Upper lobe of left lung (tissue), 4 donors: ENCODE measurements at regions not wholly inside any gene's neighbourhood (a gene's known extent, or its start where the extent isn't known, plus 50 kb on each side); places are given as distances from the start of the nearest gene placed in this dataset.

Source experiments
- CTCF ChIP-seq, 6 experiments: fragments of 450-650 bp in 4 of 6; fragments of 200-600 bp in 2 of 6; sonication (generic) in 2 of 6; IDR thresholded peaks; one replicate each; pipeline ENCODE4 v1.5.1; 2016 to 2019; ENCODE audit warnings: antibody characterized with exemption in 6 of 6
- EP300 ChIP-seq, 4 donors: sonication (generic); formaldehyde crosslinking; IDR thresholded peaks; one replicate each; pipeline ENCODE4 v1.5.1; 2017; ENCODE audit warnings: antibody characterized with exemption in 4 of 4, control low read depth in 2 of 4
- POLR2A ChIP-seq, 4 donors: fragments of 450-650 bp; IDR thresholded peaks; one replicate each; pipeline ENCODE4 v1.5.1; 2016 to 2017; ENCODE audit warnings: antibody characterized with exemption in 4 of 4, mild to moderate bottlenecking in 2 of 4
- POLR2AphosphoS5 ChIP-seq, 2 donors: sonication (generic); formaldehyde crosslinking; IDR thresholded peaks; one replicate each; pipeline ENCODE4 v1.5.1; 2017; ENCODE audit warnings: antibody characterized with exemption in 2 of 2

GRCh38 chr9:78663369-78663768 lies 366.4 kb downstream of the PSAT1 start:
- TF ChIP-seq CTCF (IDR thresholded peaks at IDR 0.05) (no peak), POLR2AphosphoS5 (IDR thresholded peaks at IDR 0.05) (no peak), POLR2A (IDR thresholded peaks at IDR 0.05) (no peak), EP300 (IDR thresholded peaks at IDR 0.05) (no peak)
